K562 (cell line): ENCODE measurements at regions not wholly inside any gene's neighbourhood (a gene's known extent, or its start where the extent isn't known, plus 50 kb on each side); places are given as distances from the start of the nearest gene placed in this dataset.

Experiments
- CTCF ChIP-seq, 3 experiments: IDR thresholded peaks in 2 of 3; conservative IDR thresholded peaks in 1 of 3; 2 replicates each; pipeline ENCODE4 v1.5.1; 2011 to 2012; ENCODE audit warnings: low read length in 3 of 3, mild to moderate bottlenecking in 3 of 3, control low read depth in 2 of 3, improper control_type of control experiment in 1 of 3, inconsistent platforms in 1 of 3, low read depth in 1 of 3, mixed read lengths in 1 of 3, moderate library complexity in 1 of 3; ENCODE audit not compliant: insufficient read depth in 2 of 3
- REST ChIP-seq, 2 experiments: fragments of 450-650 bp; formaldehyde crosslinking in 1 of 2; IDR thresholded peaks; 2 replicates each; pipeline versions ENCODE4 v1.4.0 to v1.6.1; 2014 to 2020; ENCODE audit warnings: mild to moderate bottlenecking in 2 of 2, borderline replicate concordance in 1 of 2, low read depth in 1 of 2
- ZBTB1 ChIP-seq: sonication (generic); formaldehyde crosslinking; IDR thresholded peaks from 2 replicates; pipeline ENCODE4 v1.8.1; 2023; ENCODE audit warnings: missing genetic modification reagents, low read depth, mild to moderate bottlenecking, borderline replicate concordance

GRCh38 chr3:31452495-31453106 lies 80.1 kb upstream of the STT3B start:
- peak in 2 of 3 experiments; percentile 29 to 35; a peak in 1 of 6 replicates for TF ChIP-seq CTCF (IDR thresholded peaks at IDR 0.05 in 2 of 3, conservative IDR thresholded peaks at IDR 0.05 in 1 of 3; ENCODE audit: insufficient read depth in 2 of 3, low read depth in 1 of 3, low read length in 3 of 3)
- no peak for TF ChIP-seq ZBTB1 (CRISPR knock-in tag)
- peak; percentile 6; the same call in 1 of the 2 replicates for TF ChIP-seq REST (IDR thresholded peaks at IDR 0.05; ENCODE audit: borderline replicate concordance)
- no peak for TF ChIP-seq REST (CRISPR knock-in tag; IDR thresholded peaks at IDR 0.05; ENCODE audit: low read depth)
